ENCODE measurements at regions not wholly inside any gene's neighbourhood (a gene's known extent, or its start where the extent isn't known, plus 50 kb on each side); places are given as distances from the start of the nearest gene placed in this dataset.

- no peak for TF ChIP-seq CTCF (conservative IDR thresholded peaks at IDR 0.05 in 1 of 2, IDR thresholded peaks at IDR 0.05 in 1 of 2; ENCODE audit: extremely low read depth in 1 of 2, insufficient read depth in 1 of 2, low read depth in 1 of 2, low read length in 2 of 2)
- no peak for TF ChIP-seq EZH2 (IDR thresholded peaks at IDR 0.05; ENCODE audit: borderline replicate concordance, low read length)
These were observed 266.2 kb upstream of the CYLC2 start for GRCh38 chr9:102728946-102729345.

All from mammary epithelial cell (primary cell).